Heart left ventricle (tissue), 13 donors: ENCODE measurements at regions not wholly inside any gene's neighbourhood (a gene's known extent, or its start where the extent isn't known, plus 50 kb on each side); places are given as distances from the start of the nearest gene placed in this dataset.

Source experiments
- POLR2A ChIP-seq, 2 donors: fragments of 450-650 bp; IDR thresholded peaks; one replicate each; pipeline ENCODE4 v1.6.1; 2017; ENCODE audit warnings: antibody characterized with exemption in 2 of 2, mild to moderate bottlenecking in 2 of 2, moderate library complexity in 2 of 2
- TF ChIP-seq, protein P1 (sequence below), 12 donors: fragments of 200-600 bp; sonication (generic) in 4 of 12; IDR thresholded peaks; one replicate each; pipeline versions ENCODE4 v1.5.0 to v1.8.0; 2018 to 2022; ENCODE audit warnings: antibody characterized with exemption in 12 of 12, mild to moderate bottlenecking in 5 of 12
- donor health status: ischemic (EF 13 %, LVEDD 7.1; RV severe dilation, severe dysfunction).
- donor health status: DM: no; HTN: yes; CAD: no.
- donor health status: DM: no; HTN: no; CAD: no.
- donor health status: ischemic (EF 25% LVEDD 6.9; RV normal size, moderate dysfunction).
- donor health status: ischemic (EF 25% LVEDD 5.7; RV mildly dilated, moderate dysfunction).
- donor health status: ischemic (EF 35%, LVEDD 5.7; RV mildly dilated, moderate dysfunction).
- donor health status: nonischemic (EF 11% LVEDD 7.7; RV severe dilation, severe dysfunction).
- donor health status: DM: yes; HTN: yes; CAD: no.
- donor health status: PGD.
- donor health status: ischemic (EF 29% LVEDD 5.4; RV normal size, mild dysfunction).
- donor health status: nonischemic (EF 23%, LVEDD 6.1; RV moderate dilation, normal function).

- TF ChIP-seq, protein P1, sequence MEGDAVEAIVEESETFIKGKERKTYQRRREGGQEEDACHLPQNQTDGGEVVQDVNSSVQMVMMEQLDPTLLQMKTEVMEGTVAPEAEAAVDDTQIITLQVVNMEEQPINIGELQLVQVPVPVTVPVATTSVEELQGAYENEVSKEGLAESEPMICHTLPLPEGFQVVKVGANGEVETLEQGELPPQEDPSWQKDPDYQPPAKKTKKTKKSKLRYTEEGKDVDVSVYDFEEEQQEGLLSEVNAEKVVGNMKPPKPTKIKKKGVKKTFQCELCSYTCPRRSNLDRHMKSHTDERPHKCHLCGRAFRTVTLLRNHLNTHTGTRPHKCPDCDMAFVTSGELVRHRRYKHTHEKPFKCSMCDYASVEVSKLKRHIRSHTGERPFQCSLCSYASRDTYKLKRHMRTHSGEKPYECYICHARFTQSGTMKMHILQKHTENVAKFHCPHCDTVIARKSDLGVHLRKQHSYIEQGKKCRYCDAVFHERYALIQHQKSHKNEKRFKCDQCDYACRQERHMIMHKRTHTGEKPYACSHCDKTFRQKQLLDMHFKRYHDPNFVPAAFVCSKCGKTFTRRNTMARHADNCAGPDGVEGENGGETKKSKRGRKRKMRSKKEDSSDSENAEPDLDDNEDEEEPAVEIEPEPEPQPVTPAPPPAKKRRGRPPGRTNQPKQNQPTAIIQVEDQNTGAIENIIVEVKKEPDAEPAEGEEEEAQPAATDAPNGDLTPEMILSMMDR (IDR thresholded peaks at IDR 0.05), result no peak
- TF ChIP-seq POLR2A (IDR thresholded peaks at IDR 0.05), result no peak
These were observed 71.1 kb upstream of the RAP1B start for GRCh38 chr12:68539615-68539952.
